ENCODE measurements at regions not wholly inside any gene's neighbourhood (a gene's known extent, or its start where the extent isn't known, plus 50 kb on each side); places are given as distances from the start of the nearest gene placed in this dataset.

DNA sequence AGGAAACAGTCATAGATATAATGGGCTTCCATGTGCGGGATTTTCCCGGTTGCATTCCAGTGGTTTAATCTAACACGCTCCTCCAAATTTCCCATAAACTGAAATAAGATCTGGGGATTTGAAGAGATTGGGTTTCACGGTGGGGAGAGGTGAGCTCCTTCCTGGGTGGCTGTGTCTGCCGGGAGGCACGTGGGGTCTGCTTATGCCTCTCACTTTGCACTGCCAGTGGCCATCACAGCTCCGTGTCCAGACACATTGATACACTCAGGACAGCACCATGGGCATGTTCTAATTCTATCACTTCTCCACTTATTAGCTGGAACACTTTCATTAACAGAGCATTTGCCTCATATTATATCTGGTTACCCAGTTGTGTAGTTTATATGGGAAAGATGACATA lies 73.4 kb downstream of the SOX1 start:
- Histone ChIP-seq H3F3A (ENCODE audit: insufficient read depth) (no peaks in the 10 kb centered on the region), H4K20me1 (ENCODE audit: insufficient read depth) (no peaks in the 10 kb centered on the region), H3K79me2 (ENCODE audit: insufficient read depth) (no peaks in the 10 kb centered on the region), H3K4me3 (no peak overlapping the region), H3K9ac (no peak overlapping the region), H2AFZ (no peak overlapping the region), H3K27me3 (replicated peaks; ENCODE audit: insufficient read depth) (no peaks in the 10 kb centered on the region), H3K27ac (no peak overlapping the region), H3K9me2 (ENCODE audit: insufficient read depth) (no peaks in the 10 kb centered on the region), H3K4me1 (ENCODE audit: insufficient read depth) (no peaks in the 10 kb centered on the region), H3K36me3 (ENCODE audit: low read depth) (no peaks in the 10 kb centered on the region), H3K4me2 (ENCODE audit: unreplicated experiment) (no peak overlapping the region), H3K9me3 (ENCODE audit: low read depth) (no peaks in the 10 kb centered on the region)
- in situ Hi-C loops (cut with MboI) = no loop called here
- no peak for DNase-seq
- TF ChIP-seq EZH2phosphoT487 (IDR thresholded peaks at IDR 0.05; ENCODE audit: insufficient read depth, low read depth) (no peak), EZH2 (IDR thresholded peaks at IDR 0.05; ENCODE audit: insufficient read depth, poor library complexity, severe bottlenecking) (no peak)
- 7 to 9% methylated on average over 7 of the region's 7 CpGs for WGBS, 2 experiments (ENCODE audit: low coverage in 1 of 2, low lambda C conversion rate in 2 of 2, missing lambda C conversion rate in 2 of 2)

DNA sequence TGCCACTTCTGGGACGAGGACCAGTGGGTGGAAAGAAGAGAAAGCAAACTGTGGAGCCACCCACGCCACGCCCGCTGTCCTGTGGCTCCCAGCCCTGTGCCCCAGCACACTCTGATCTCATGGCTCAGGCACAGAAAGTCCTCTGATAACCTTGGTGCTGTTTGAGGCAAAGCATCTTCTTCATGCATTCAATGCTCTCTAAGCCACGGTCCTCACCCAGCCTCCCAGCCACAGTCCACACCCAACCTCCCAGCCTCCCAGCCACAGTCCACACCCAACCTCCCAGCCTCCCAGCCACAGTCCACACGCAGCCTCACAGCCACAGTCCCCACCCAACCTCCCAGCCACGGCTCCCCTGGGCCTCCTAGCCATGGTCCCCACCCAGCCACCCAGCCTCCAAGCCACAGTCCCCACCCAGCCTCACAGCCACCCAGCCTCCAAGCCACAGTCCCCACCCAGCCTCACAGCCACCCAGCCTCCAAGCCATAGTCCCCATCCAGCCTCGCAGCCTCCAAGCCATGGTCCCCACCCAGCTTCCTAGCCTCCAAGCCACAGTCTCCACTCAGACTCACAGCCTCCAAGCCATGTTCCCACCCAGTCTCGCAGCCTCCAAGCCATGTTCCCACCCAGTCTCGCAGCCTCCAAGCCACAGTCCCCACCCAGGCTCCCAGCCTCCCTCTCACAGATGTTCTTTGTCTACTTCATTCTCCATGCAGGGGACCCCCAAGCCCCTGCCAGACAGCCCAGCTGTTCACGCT lies 74.9 kb downstream of the SOX1 start:
- H4K20me1 ChIP-seq (ENCODE audit: insufficient read depth) = no peaks in the 10 kb centered on the region
- no peaks in the 10 kb centered on the region for H3K9me2 ChIP-seq (ENCODE audit: insufficient read depth)
- no peaks in the 10 kb centered on the region for H3K36me3 ChIP-seq (ENCODE audit: low read depth)
- DNase-seq = no peak
- H2AFZ ChIP-seq = no peak overlapping the region
- H3K9ac ChIP-seq = no peak overlapping the region
- no peaks in the 10 kb centered on the region for H3K9me3 ChIP-seq (ENCODE audit: low read depth)
- in situ Hi-C loops (cut with MboI) = no loop called here
- TF ChIP-seq EZH2 (IDR thresholded peaks at IDR 0.05; ENCODE audit: insufficient read depth, poor library complexity, severe bottlenecking) = no peak
- no peak for TF ChIP-seq EZH2phosphoT487 (IDR thresholded peaks at IDR 0.05; ENCODE audit: insufficient read depth, low read depth)
- H3K4me1 ChIP-seq (ENCODE audit: insufficient read depth) = no peaks in the 10 kb centered on the region
- H3K4me2 ChIP-seq (ENCODE audit: unreplicated experiment) = no peak overlapping the region
- 10 to 20% methylated on average over 8 to 11 of the region's 11 CpGs for WGBS, 2 experiments (ENCODE audit: low coverage in 1 of 2, low lambda C conversion rate in 2 of 2, missing lambda C conversion rate in 2 of 2)
- no peaks in the 10 kb centered on the region for H3F3A ChIP-seq (ENCODE audit: insufficient read depth)
- no peaks in the 10 kb centered on the region for H3K27me3 ChIP-seq (replicated peaks; ENCODE audit: insufficient read depth)
- H3K4me3 ChIP-seq = no peak overlapping the region
- H3K27ac ChIP-seq = no peak overlapping the region
- H3K79me2 ChIP-seq (ENCODE audit: insufficient read depth) = no peaks in the 10 kb centered on the region

DNA sequence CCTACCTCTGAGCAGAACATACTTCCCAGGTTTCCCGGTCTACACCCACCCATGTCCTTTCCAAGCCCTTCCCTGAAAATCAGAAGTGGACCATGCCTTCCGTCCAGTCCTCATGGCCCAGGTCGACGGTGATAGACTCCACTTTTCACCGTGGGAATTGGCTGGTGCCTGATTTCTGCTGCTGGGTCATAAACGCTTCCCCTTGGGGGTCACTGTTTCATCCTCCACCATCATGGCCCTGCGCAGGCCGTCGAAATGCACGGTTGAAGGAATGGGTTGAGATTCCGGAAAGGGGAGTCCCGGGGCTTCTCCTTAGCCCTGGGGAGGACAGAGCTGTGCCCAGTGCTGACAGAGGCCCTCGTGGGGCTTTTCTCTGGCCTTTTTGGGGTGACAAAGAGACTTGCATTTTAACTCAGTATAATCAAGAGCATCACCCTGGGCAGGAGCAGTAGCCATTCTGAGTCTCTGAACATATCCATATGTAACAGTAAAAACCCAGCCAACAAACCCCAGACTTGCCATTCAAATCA lies 75.5 kb downstream of the SOX1 start:
- Histone ChIP-seq H2AFZ (no peak overlapping the region), H3K4me3 (no peak overlapping the region), H3F3A (ENCODE audit: insufficient read depth) (no peaks in the 10 kb centered on the region), H3K27me3 (replicated peaks; ENCODE audit: insufficient read depth) (no peaks in the 10 kb centered on the region), H3K9ac (no peak overlapping the region), H3K9me3 (ENCODE audit: low read depth) (no peaks in the 10 kb centered on the region), H3K27ac (no peak overlapping the region), H3K9me2 (ENCODE audit: insufficient read depth) (no peaks in the 10 kb centered on the region), H4K20me1 (ENCODE audit: insufficient read depth) (no peaks in the 10 kb centered on the region), H3K4me1 (ENCODE audit: insufficient read depth) (no peaks in the 10 kb centered on the region), H3K36me3 (ENCODE audit: low read depth) (no peaks in the 10 kb centered on the region), H3K4me2 (ENCODE audit: unreplicated experiment) (no peak overlapping the region), H3K79me2 (ENCODE audit: insufficient read depth) (no peaks in the 10 kb centered on the region)
- no peak for DNase-seq
- TF ChIP-seq EZH2 (IDR thresholded peaks at IDR 0.05; ENCODE audit: insufficient read depth, poor library complexity, severe bottlenecking) (no peak), EZH2phosphoT487 (IDR thresholded peaks at IDR 0.05; ENCODE audit: insufficient read depth, low read depth) (no peak)
- in situ Hi-C loops (cut with MboI) = no loop called here
- 38 to 39% methylated on average over 13 of the region's 13 CpGs for WGBS, 2 experiments (ENCODE audit: low coverage in 1 of 2, low lambda C conversion rate in 2 of 2, missing lambda C conversion rate in 2 of 2)

DNA sequence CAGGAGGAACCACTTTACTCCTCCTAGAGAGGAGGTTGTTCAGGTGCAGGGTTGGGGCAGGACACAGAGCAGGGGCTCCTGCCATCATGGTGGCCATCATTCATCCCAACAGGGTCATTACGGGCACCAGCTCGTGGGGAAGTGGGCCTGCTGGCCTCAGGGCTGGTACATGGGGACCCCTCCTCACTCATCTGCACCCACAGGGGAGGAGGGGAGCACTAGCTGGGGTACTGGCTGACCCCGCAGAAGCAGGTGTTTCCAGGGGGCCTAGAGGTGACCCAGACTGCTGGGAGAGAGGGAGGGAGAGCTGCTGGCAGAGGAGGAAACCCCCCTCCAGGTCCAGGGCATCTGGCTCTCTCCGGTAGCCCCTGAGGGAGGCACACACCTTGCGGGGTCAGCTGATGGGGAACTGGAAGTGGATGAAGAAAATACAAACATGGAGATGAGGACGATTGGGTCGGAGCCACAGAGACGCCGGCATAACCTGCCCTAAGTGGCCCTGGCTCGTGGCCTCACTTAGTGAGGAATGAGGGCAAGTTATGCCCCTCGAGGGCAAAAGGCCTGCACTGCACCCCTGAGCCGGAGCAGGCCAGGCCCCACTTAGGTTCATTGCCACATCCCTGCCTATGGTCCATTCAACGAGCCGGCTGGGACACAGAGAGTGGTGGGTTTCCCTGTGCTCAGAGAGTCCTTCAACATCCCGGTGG lies 76.2 kb downstream of the SOX1 start:
- Histone ChIP-seq H3F3A (ENCODE audit: insufficient read depth) (no peaks in the 10 kb centered on the region), H3K79me2 (ENCODE audit: insufficient read depth) (no peaks in the 10 kb centered on the region), H3K4me3 (no peak overlapping the region), H3K9ac (no peak overlapping the region), H3K36me3 (ENCODE audit: low read depth) (no peaks in the 10 kb centered on the region), H3K4me1 (ENCODE audit: insufficient read depth) (no peaks in the 10 kb centered on the region), H3K4me2 (ENCODE audit: unreplicated experiment) (no peak overlapping the region), H3K9me2 (ENCODE audit: insufficient read depth) (no peaks in the 10 kb centered on the region), H3K9me3 (ENCODE audit: low read depth) (no peaks in the 10 kb centered on the region), H4K20me1 (ENCODE audit: insufficient read depth) (no peaks in the 10 kb centered on the region), H3K27me3 (replicated peaks; ENCODE audit: insufficient read depth) (no peaks in the 10 kb centered on the region), H3K27ac (no peak overlapping the region), H2AFZ (no peak overlapping the region)
- DNase-seq = no peak
- TF ChIP-seq EZH2phosphoT487 (IDR thresholded peaks at IDR 0.05; ENCODE audit: insufficient read depth, low read depth) (no peak), EZH2 (IDR thresholded peaks at IDR 0.05; ENCODE audit: insufficient read depth, poor library complexity, severe bottlenecking) (no peak)
- WGBS, 2 experiments (ENCODE audit: low coverage in 1 of 2, low lambda C conversion rate in 2 of 2, missing lambda C conversion rate in 2 of 2) = 48% methylated on average over 13 to 15 of the region's 15 CpGs
- in situ Hi-C loops (cut with MboI) = no loop called here
